ENCODE measurements at regions not wholly inside any gene's neighbourhood (a gene's known extent, or its start where the extent isn't known, plus 50 kb on each side); places are given as distances from the start of the nearest gene placed in this dataset.

GRCh38 chr5:30926218-30926617, 267.3 kb upstream of the CDH6 start:
- H3K4me1 Mint-ChIP-seq (ENCODE audit: low read depth) = no peaks in the 10 kb centered on the region
- H3K4me3 Mint-ChIP-seq = no peak overlapping the region
- no peaks in the 10 kb centered on the region for H3K27me3 Mint-ChIP-seq (ENCODE audit: low read depth)

GRCh38 chr5:30921388-30921787, 272.1 kb upstream of the CDH6 start:
- H3K4me1 Mint-ChIP-seq (ENCODE audit: low read depth) = no peaks in the 10 kb centered on the region
- peaks cover 12% of the 10 kb centered on the region for H3K9me3 Mint-ChIP-seq
- no peaks in the 10 kb centered on the region for H3K36me3 Mint-ChIP-seq (ENCODE audit: low read depth)
- no peak for DNase-seq (ENCODE audit: low spot score)
- no peak overlapping the region for H3K27ac Mint-ChIP-seq
- H3K27me3 Mint-ChIP-seq (ENCODE audit: low read depth) = no peaks in the 10 kb centered on the region
- H3K4me3 Mint-ChIP-seq = no peak overlapping the region

More at GRCh38 chr5:30926218-30926617, 267.3 kb upstream of the CDH6 start:
- Mint-ChIP-seq H3K36me3 (ENCODE audit: low read depth) (no peaks in the 10 kb centered on the region), H3K9me3 (peaks cover 24% of the 10 kb centered on the region), H3K27ac (no peak overlapping the region)
- no peak for DNase-seq (ENCODE audit: low spot score)

DNA sequence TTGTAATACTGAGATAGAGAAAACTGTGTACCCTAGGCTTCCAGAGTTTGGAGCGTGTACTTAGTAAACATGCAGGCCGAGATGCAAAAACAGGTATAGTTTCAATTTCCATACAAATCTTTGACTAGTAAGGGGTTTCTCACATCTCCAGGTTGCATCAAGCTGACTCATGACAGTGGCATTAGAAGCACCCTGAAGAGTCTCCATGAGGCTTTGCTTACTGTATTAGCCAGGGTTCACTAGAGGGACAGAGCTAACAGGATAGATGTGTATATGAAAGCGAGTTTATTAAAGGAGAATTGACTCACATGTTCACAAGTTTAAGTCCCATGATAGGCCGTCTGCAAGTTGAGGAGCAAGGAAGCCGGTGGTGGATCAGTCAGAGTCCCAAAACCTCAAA, 275.3 kb upstream of the CDH6 start:
- H3K36me3 Mint-ChIP-seq (ENCODE audit: low read depth) = no peaks in the 10 kb centered on the region

DNA sequence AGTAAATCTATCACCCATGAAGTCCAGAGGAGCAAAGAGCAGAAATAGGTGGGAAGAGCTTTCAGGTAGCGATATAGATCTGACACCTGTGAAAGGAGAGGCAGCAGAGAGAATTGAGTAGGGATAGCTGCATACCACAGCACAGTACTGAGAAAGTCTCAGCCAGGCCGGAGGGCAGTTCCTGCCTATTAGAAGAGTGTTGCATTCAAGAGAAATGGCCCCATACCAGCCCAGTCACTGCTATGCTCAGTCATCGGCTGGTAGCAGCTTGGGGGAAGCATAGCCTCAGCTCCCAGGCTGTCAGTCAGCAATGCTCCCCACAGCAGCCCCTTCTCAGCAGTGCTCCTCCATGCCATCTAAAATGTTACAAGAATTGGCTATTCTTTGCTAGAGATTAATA, 285.1 kb upstream of the CDH6 start:
- Mint-ChIP-seq H3K27me3 (ENCODE audit: low read depth) (no peaks in the 10 kb centered on the region), H3K4me3 (no peak overlapping the region), H3K9me3 (peaks cover 20% of the 10 kb centered on the region), H3K4me1 (ENCODE audit: low read depth) (no peaks in the 10 kb centered on the region), H3K36me3 (ENCODE audit: low read depth) (no peaks in the 10 kb centered on the region), H3K27ac (no peak overlapping the region)
- DNase-seq (ENCODE audit: low spot score) = no peak

More for the DNA sequence above, 275.3 kb upstream of the CDH6 start:
- no peak for DNase-seq (ENCODE audit: low spot score)
- Mint-ChIP-seq H3K4me3 (no peak overlapping the region), H3K27ac (no peak overlapping the region), H3K9me3 (peaks cover 12% of the 10 kb centered on the region), H3K4me1 (ENCODE audit: low read depth) (no peaks in the 10 kb centered on the region), H3K27me3 (ENCODE audit: low read depth) (no peaks in the 10 kb centered on the region)

DNA sequence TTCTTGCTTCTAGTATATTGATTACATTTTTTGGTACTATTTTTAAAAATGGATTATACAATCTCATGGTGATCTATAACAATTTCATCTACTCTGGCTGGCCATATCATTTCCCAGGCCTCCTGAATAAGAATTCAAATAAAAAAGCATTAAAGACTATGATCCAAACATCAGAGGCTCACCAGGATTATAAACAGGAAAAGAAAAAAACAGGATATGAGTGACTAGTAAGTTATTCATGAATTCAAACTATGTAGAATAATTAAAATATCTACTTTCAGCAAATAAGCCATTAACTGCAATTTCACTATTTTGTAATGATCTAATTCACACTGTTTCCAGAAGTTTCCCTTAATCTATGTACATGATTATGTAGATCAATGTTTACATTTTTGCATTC, 293.1 kb upstream of the CDH6 start:
- Mint-ChIP-seq H3K27me3 (ENCODE audit: low read depth) (no peaks in the 10 kb centered on the region), H3K27ac (no peak overlapping the region), H3K4me3 (no peak overlapping the region), H3K9me3 (peaks cover 9% of the 10 kb centered on the region), H3K36me3 (ENCODE audit: low read depth) (no peaks in the 10 kb centered on the region), H3K4me1 (ENCODE audit: low read depth) (no peaks in the 10 kb centered on the region)
- DNase-seq (ENCODE audit: low spot score) = no peak

DNA sequence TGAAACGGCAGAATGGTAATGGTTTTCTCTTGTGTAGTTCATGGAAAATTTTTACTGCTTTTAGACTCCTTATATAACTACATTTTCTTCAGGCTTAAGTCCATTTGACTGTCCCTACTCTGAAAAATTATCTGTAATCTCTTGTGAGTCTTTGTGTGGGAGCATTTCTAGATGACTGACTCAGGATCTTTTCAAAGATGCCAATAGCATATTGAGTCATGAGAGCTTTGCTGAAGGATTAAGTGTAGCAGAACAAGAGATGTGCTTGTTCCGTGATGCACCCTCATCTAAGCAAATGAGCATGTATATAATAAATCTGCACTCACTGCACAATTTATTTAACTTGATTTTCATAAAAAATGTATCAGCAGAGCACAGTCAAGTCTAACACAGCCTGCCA, 298.7 kb upstream of the CDH6 start:
- Mint-ChIP-seq H3K27ac (no peak overlapping the region), H3K4me3 (no peak overlapping the region)

GRCh38 chr5:30891660-30892059, 301.8 kb upstream of the CDH6 start:
- Mint-ChIP-seq H3K4me1 (ENCODE audit: low read depth) (no peaks in the 10 kb centered on the region), H3K27me3 (ENCODE audit: low read depth) (no peaks in the 10 kb centered on the region), H3K27ac (no peak overlapping the region), H3K9me3 (peaks cover 20% of the 10 kb centered on the region), H3K36me3 (ENCODE audit: low read depth) (no peaks in the 10 kb centered on the region), H3K4me3 (no peak overlapping the region)
- no peak for DNase-seq (ENCODE audit: low spot score)

More for the DNA sequence above, 298.7 kb upstream of the CDH6 start:
- Mint-ChIP-seq H3K27me3 (ENCODE audit: low read depth) (no peaks in the 10 kb centered on the region), H3K36me3 (ENCODE audit: low read depth) (no peaks in the 10 kb centered on the region), H3K4me1 (ENCODE audit: low read depth) (no peaks in the 10 kb centered on the region), H3K9me3 (peaks cover 12% of the 10 kb centered on the region)
- no peak for DNase-seq (ENCODE audit: low spot score)

DNA sequence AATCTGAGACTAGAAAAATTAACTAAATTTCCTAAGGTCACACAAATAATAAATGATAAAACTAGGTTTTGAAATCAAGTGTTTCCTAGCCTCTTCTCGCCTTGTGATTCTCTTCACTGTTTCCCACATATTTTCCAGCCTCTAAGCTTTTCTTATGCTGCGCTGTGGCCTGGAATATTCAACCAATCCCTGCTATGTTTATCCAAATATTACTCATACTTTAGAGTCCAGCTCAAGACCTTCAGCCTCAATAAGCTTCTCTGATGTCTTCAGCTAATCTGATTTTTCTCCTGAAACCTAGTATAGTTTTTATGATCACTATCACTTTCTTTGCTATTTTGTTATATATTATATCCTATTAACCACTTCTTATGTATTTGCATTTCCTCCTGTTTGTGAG, 303.1 kb upstream of the CDH6 start:
- DNase-seq (ENCODE audit: low spot score) = no peak
- H3K27me3 Mint-ChIP-seq (ENCODE audit: low read depth) = no peaks in the 10 kb centered on the region
- peaks cover 20% of the 10 kb centered on the region for H3K9me3 Mint-ChIP-seq
- H3K27ac Mint-ChIP-seq = no peak overlapping the region
- no peaks in the 10 kb centered on the region for H3K4me1 Mint-ChIP-seq (ENCODE audit: low read depth)
- no peak overlapping the region for H3K4me3 Mint-ChIP-seq
- no peaks in the 10 kb centered on the region for H3K36me3 Mint-ChIP-seq (ENCODE audit: low read depth)

- H3K4me3 Mint-ChIP-seq = no peak overlapping the region
- H3K36me3 Mint-ChIP-seq (ENCODE audit: low read depth) = no peaks in the 10 kb centered on the region
- DNase-seq (ENCODE audit: low spot score) = no peak
- no peaks in the 10 kb centered on the region for H3K27me3 Mint-ChIP-seq (ENCODE audit: low read depth)
- H3K4me1 Mint-ChIP-seq (ENCODE audit: low read depth) = no peaks in the 10 kb centered on the region
- H3K27ac Mint-ChIP-seq = no peak overlapping the region
- peaks cover 29% of the 10 kb centered on the region for H3K9me3 Mint-ChIP-seq
Measured at GRCh38 chr5:30880514-30880913, 313.0 kb upstream of the CDH6 start.

DNA sequence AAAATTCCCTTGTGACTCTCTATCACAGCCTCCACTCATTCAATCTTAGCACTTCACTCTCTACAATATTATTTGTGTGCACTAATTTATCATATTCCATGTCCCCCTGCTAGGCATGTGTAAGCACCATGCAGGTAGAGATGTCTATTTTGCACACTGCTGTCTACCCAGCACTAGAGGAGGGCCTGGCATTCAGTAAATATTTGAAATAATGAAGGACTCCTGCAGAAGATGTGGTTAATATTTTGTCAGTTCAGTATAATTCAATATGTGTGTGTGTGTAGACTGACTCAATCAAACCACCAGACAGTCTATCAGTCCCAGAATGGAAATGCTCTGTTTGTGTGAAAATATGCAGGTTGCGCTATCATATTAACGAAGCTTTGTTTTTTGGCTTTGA, 313.6 kb upstream of the CDH6 start:
- no peak for DNase-seq (ENCODE audit: low spot score)
- Mint-ChIP-seq H3K27ac (no peak overlapping the region), H3K4me1 (ENCODE audit: low read depth) (no peaks in the 10 kb centered on the region), H3K9me3 (peaks cover 25% of the 10 kb centered on the region), H3K36me3 (ENCODE audit: low read depth) (no peaks in the 10 kb centered on the region), H3K4me3 (no peak overlapping the region), H3K27me3 (ENCODE audit: low read depth) (no peaks in the 10 kb centered on the region)

- Mint-ChIP-seq H3K36me3 (ENCODE audit: low read depth) (no peaks in the 10 kb centered on the region), H3K4me1 (ENCODE audit: low read depth) (no peaks in the 10 kb centered on the region), H3K27ac (no peak overlapping the region), H3K4me3 (no peak overlapping the region), H3K9me3 (peaks cover 19% of the 10 kb centered on the region), H3K27me3 (ENCODE audit: low read depth) (no peaks in the 10 kb centered on the region)
- DNase-seq (ENCODE audit: low spot score) = no peak
Measured at GRCh38 chr5:30878746-30879145, 314.7 kb upstream of the CDH6 start.

DNA sequence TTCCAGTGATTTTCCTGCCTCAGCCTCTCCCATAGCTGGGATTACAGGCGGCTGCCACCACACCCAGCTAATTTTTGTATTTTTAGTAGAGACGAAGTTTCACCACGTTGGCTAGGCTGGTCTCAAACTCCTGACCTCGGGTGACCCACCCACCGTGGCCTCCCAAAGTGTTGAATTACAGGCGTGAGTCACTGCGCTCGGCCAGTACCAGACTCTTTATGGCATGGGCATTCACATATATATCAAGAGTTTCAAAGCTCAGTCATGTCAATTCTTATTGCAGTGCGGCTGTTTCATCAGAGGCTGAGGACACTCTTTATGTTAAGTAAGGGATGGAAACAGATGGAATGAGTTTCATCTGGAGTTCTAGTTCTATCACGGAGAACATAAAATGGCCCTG, 315.2 kb upstream of the CDH6 start:
- no peak for DNase-seq (ENCODE audit: low spot score)
- Mint-ChIP-seq H3K27me3 (ENCODE audit: low read depth) (no peaks in the 10 kb centered on the region), H3K4me1 (ENCODE audit: low read depth) (no peaks in the 10 kb centered on the region), H3K27ac (no peak overlapping the region), H3K36me3 (ENCODE audit: low read depth) (no peaks in the 10 kb centered on the region), H3K4me3 (no peak overlapping the region), H3K9me3 (peaks cover 17% of the 10 kb centered on the region)

GRCh38 chr5:30874241-30875034, 319.0 kb upstream of the CDH6 start:
- no peak for DNase-seq (ENCODE audit: low spot score)
- no peak overlapping the region for H3K27ac Mint-ChIP-seq
- no peaks in the 10 kb centered on the region for H3K36me3 Mint-ChIP-seq (ENCODE audit: low read depth)
- no peaks in the 10 kb centered on the region for H3K4me1 Mint-ChIP-seq (ENCODE audit: low read depth)
- H3K4me3 Mint-ChIP-seq = no peak overlapping the region
- peaks cover 19% of the 10 kb centered on the region for H3K9me3 Mint-ChIP-seq
- no peaks in the 10 kb centered on the region for H3K27me3 Mint-ChIP-seq (ENCODE audit: low read depth)

GRCh38 chr5:30871196-30871595, 322.3 kb upstream of the CDH6 start:
- H3K36me3 Mint-ChIP-seq (ENCODE audit: low read depth) = no peaks in the 10 kb centered on the region
- peaks cover 11% of the 10 kb centered on the region for H3K9me3 Mint-ChIP-seq
- no peaks in the 10 kb centered on the region for H3K4me1 Mint-ChIP-seq (ENCODE audit: low read depth)
- DNase-seq (ENCODE audit: low spot score) = no peak
- no peaks in the 10 kb centered on the region for H3K27me3 Mint-ChIP-seq (ENCODE audit: low read depth)
- H3K4me3 Mint-ChIP-seq = no peak overlapping the region
- H3K27ac Mint-ChIP-seq = no peak overlapping the region

GRCh38 chr5:30867711-30868110, 325.8 kb upstream of the CDH6 start:
- no peak for DNase-seq (ENCODE audit: low spot score)
- H3K27me3 Mint-ChIP-seq (ENCODE audit: low read depth) = no peaks in the 10 kb centered on the region
- H3K27ac Mint-ChIP-seq = no peak overlapping the region
- no peak overlapping the region for H3K4me3 Mint-ChIP-seq
- H3K9me3 Mint-ChIP-seq = peaks cover 25% of the 10 kb centered on the region
- no peaks in the 10 kb centered on the region for H3K36me3 Mint-ChIP-seq (ENCODE audit: low read depth)
- H3K4me1 Mint-ChIP-seq (ENCODE audit: low read depth) = no peaks in the 10 kb centered on the region
